H1 (cell line): ENCODE measurements at regions not wholly inside any gene's neighbourhood (a gene's known extent, or its start where the extent isn't known, plus 50 kb on each side); places are given as distances from the start of the nearest gene placed in this dataset.

Source experiments
- CTCF ChIA-PET: fragments of 300-600 bp; sonication (Branson Sonifier 250); formaldehyde crosslinking; loops from one replicate; lab custom pipeline; 2021; ENCODE audit not compliant: partially characterized antibody; lab: Charles Lee
- POLR2A ChIA-PET: fragments of 300-600 bp; sonication (Branson Sonifier 250); formaldehyde crosslinking; loops from one replicate; lab custom pipeline; 2021; ENCODE audit warnings: inconsistent platforms; ENCODE audit not compliant: partially characterized antibody; lab: Charles Lee
- DNase-seq, 2 experiments: peaks; one replicate each; pipeline versions ENCODE4 v3.0.0 to v3.0.0-alpha.2; 2010 to 2022; ENCODE audit warnings: low spot score in 2 of 2, low read depth in 1 of 2, mixed read lengths in 1 of 2
- FAIRE-seq: peaks from 2 replicates; lab custom pipeline; 2011; peaks lifted over from hg19 to GRCh38; lab: Jason Lieb, UNC
- H2AFZ ChIP-seq: 2 replicates; pipeline ENCODE4 v1.8.1; 2012; ENCODE audit warnings: low read length, inconsistent platforms
- H2AK5ac ChIP-seq: 2 replicates; pipeline ENCODE4 v1.6.1; 2013; ENCODE audit warnings: low read depth, low read length
- H2BK120ac ChIP-seq: replicated peaks from 2 replicates; pipeline ENCODE3; 2013; ENCODE audit warnings: low read depth, low read length, inconsistent platforms
- H2BK12ac ChIP-seq: 2 replicates; pipeline ENCODE4 v1.6.1; 2013; ENCODE audit warnings: low read depth, low read length
- H2BK15ac ChIP-seq: 2 replicates; pipeline ENCODE4 v1.6.1; 2013; ENCODE audit warnings: low read length
- H2BK20ac ChIP-seq: 2 replicates; pipeline ENCODE4 v1.6.1; 2013; ENCODE audit warnings: low read length
- H2BK5ac ChIP-seq: 2 replicates; pipeline ENCODE4 v1.6.1; 2013; ENCODE audit warnings: low read depth, low read length
- H3K14ac ChIP-seq: 2 replicates; pipeline ENCODE4 v1.6.1; 2013; ENCODE audit warnings: inconsistent platforms; ENCODE audit not compliant: insufficient read length
- H3K18ac ChIP-seq: 2 replicates; pipeline ENCODE4 v1.6.1; 2013; ENCODE audit warnings: low read length; ENCODE audit errors: extremely low read depth
- H3K23ac ChIP-seq: 2 replicates; pipeline ENCODE4 v1.6.1; 2013; ENCODE audit warnings: inconsistent platforms; ENCODE audit not compliant: insufficient read length
- H3K23me2 ChIP-seq: 2 replicates; pipeline ENCODE4 v1.6.1; 2013; ENCODE audit warnings: low read depth, low read length
- H3K27ac ChIP-seq: 2 replicates; pipeline ENCODE4 v1.6.1; 2011; ENCODE audit warnings: low read depth, low read length, inconsistent platforms
- H3K27me3 ChIP-seq, 4 experiments: replicated peaks in 1 of 4; 1 replicate in 1 of 4; 2 replicates in 3 of 4; pipeline versions ENCODE4 v1.6.1 to v1.8.1; 2011 to 2013; ENCODE audit warnings: low read length in 3 of 4, mild to moderate bottlenecking in 3 of 4, inconsistent platforms in 2 of 4, mixed read lengths in 2 of 4, moderate library complexity in 1 of 4; ENCODE audit not compliant: control insufficient read depth in 3 of 4, insufficient read depth in 3 of 4; ENCODE audit errors: extremely low read depth in 1 of 4
- H3K36me3 ChIP-seq, 4 experiments: 2 replicates each; pipeline versions ENCODE4 v1.6.1 to v1.8.1; 2011 to 2013; ENCODE audit warnings: mild to moderate bottlenecking in 4 of 4, low read length in 3 of 4, moderate library complexity in 2 of 4, control low read depth in 1 of 4, inconsistent platforms in 1 of 4; ENCODE audit not compliant: insufficient read depth in 4 of 4, control insufficient read depth in 2 of 4
- H3K4ac ChIP-seq: replicated peaks from 2 replicates; pipeline ENCODE3; 2013; ENCODE audit warnings: low read length, low read depth, mixed read lengths, inconsistent platforms; ENCODE audit not compliant: insufficient read length
- H3K4me1 ChIP-seq, 4 experiments: replicated peaks in 1 of 4; 1 replicate in 1 of 4; 2 replicates in 3 of 4; pipeline versions ENCODE4 v1.6.1 to v1.8.1; 2011 to 2013; ENCODE audit warnings: low read length in 3 of 4, inconsistent platforms in 2 of 4, mixed read lengths in 1 of 4; ENCODE audit not compliant: insufficient read depth in 4 of 4, control insufficient read depth in 3 of 4
- H3K4me2 ChIP-seq, 2 experiments: 2 replicates each; pipeline versions ENCODE4 v1.6.1 to v1.8.1; 2011 to 2013; ENCODE audit warnings: low read depth in 2 of 2, low read length in 2 of 2, control low read depth in 1 of 2, inconsistent platforms in 1 of 2, mild to moderate bottlenecking in 1 of 2; ENCODE audit not compliant: insufficient read depth in 1 of 2
- H3K4me3 ChIP-seq, 4 experiments: fragments of 200-600, 300-600 bp in 1 of 4; sonication (generic), shearing (Covaris generic), sonication (Bioruptor Twin) in 1 of 4; 2 replicates each; pipeline versions ENCODE4 v1.5.1 to v1.8.1; 2011 to 2016; ENCODE audit warnings: low read length in 4 of 4, low read depth in 3 of 4, control low read depth in 2 of 4, inconsistent platforms in 2 of 4, mild to moderate bottlenecking in 2 of 4, mixed read lengths in 1 of 4, moderate library complexity in 1 of 4; ENCODE audit not compliant: insufficient read depth in 2 of 4; ENCODE audit errors: extremely low read depth in 1 of 4
- H3K56ac ChIP-seq: replicated peaks from 2 replicates; pipeline ENCODE3; 2013; ENCODE audit warnings: low read depth, mild to moderate bottlenecking, mixed read lengths, low read length, inconsistent platforms; ENCODE audit not compliant: insufficient read length
- H3K79me1 ChIP-seq: 2 replicates; pipeline ENCODE4 v1.6.1; 2013; ENCODE audit warnings: low read depth, low read length, control low read depth
- H3K79me2 ChIP-seq, 2 experiments: 2 replicates each; pipeline versions ENCODE4 v1.6.1 to v1.8.1; 2012 to 2013; ENCODE audit warnings: low read length in 2 of 2, mild to moderate bottlenecking in 2 of 2, inconsistent platforms in 1 of 2; ENCODE audit not compliant: insufficient read depth in 2 of 2, control insufficient read depth in 1 of 2
- H3K9ac ChIP-seq, 4 experiments: replicated peaks in 1 of 4; 1 replicate in 1 of 4; 2 replicates in 3 of 4; pipeline versions ENCODE4 v1.6.1 to v1.8.1; 2011 to 2013; ENCODE audit warnings: low read depth in 3 of 4, low read length in 3 of 4, control low read depth in 2 of 4, mild to moderate bottlenecking in 2 of 4, moderate library complexity in 2 of 4, inconsistent platforms in 1 of 4; ENCODE audit errors: extremely low read depth in 1 of 4
- H3K9me3 ChIP-seq, 2 experiments: 2 replicates each; pipeline versions ENCODE4 v1.6.1 to v1.8.1; 2012 to 2013; ENCODE audit warnings: mild to moderate bottlenecking in 2 of 2, moderate library complexity in 2 of 2, control low read depth in 1 of 2, inconsistent platforms in 1 of 2, low read depth in 1 of 2, low read length in 1 of 2, mixed read lengths in 1 of 2; ENCODE audit not compliant: insufficient read depth in 2 of 2
- H4K20me1 ChIP-seq, 2 experiments: replicated peaks in 1 of 2; 2 replicates each; pipeline versions ENCODE3 to v1.8.1; 2011 to 2013; ENCODE audit warnings: inconsistent platforms in 2 of 2, low read length in 2 of 2, mild to moderate bottlenecking in 1 of 2; ENCODE audit not compliant: insufficient read depth in 2 of 2, control insufficient read depth in 1 of 2
- H4K5ac ChIP-seq: 2 replicates; pipeline ENCODE4 v1.6.1; 2013; ENCODE audit warnings: low read length, low read depth, mixed read lengths, inconsistent platforms; ENCODE audit not compliant: insufficient read length
- H4K8ac ChIP-seq: 2 replicates; pipeline ENCODE4 v1.8.0; 2013; ENCODE audit warnings: mild to moderate bottlenecking, moderate library complexity, low read length, inconsistent platforms; ENCODE audit not compliant: insufficient read depth; ENCODE audit errors: extremely low read depth
- H4K91ac ChIP-seq: replicated peaks from 2 replicates; pipeline ENCODE3; 2013; ENCODE audit warnings: low read length, mixed read lengths, inconsistent platforms; ENCODE audit not compliant: insufficient read length
- ASH2L ChIP-seq: fragments of 200-600, 300-600 bp; sonication (generic); IDR thresholded peaks from one replicate; pipeline ENCODE4 v1.7.1; 2017; ENCODE audit warnings: low read length
- BCL11A ChIP-seq, 2 experiments: IDR thresholded peaks; one replicate each; pipeline ENCODE4 v1.6.1; 2011; ENCODE audit warnings: low read depth in 2 of 2, low read length in 2 of 2, mild to moderate bottlenecking in 2 of 2
- CHD2 ChIP-seq: IDR thresholded peaks from 2 replicates; pipeline ENCODE4 v1.6.1; 2012; ENCODE audit warnings: low read length, improper control_type of control experiment
- EP300 ChIP-seq, 2 experiments: IDR thresholded peaks; 1 replicate in 1 of 2; 2 replicates in 1 of 2; pipeline ENCODE4 v1.6.1; 2011 to 2012; ENCODE audit warnings: low read depth in 2 of 2, low read length in 2 of 2, mild to moderate bottlenecking in 2 of 2, borderline replicate concordance in 1 of 2, inconsistent platforms in 1 of 2, moderate library complexity in 1 of 2
- GTF2F1 ChIP-seq: IDR thresholded peaks from 2 replicates; pipeline ENCODE4 v1.6.1; 2012; ENCODE audit warnings: low read depth, low read length, improper control_type of control experiment, borderline replicate concordance
- HDAC6 ChIP-seq: IDR thresholded peaks from one replicate; pipeline ENCODE4 v1.7.1; 2012; ENCODE audit warnings: low read depth, mild to moderate bottlenecking, inconsistent platforms, low read length, moderate library complexity
- NANOG ChIP-seq: IDR thresholded peaks from 2 replicates; pipeline ENCODE4 v1.6.1; 2011; ENCODE audit warnings: low read length, low read depth, mild to moderate bottlenecking, inconsistent platforms; ENCODE audit not compliant: insufficient read depth, poor library complexity, severe bottlenecking
- NRF1 ChIP-seq: IDR thresholded peaks from 2 replicates; pipeline ENCODE4 v1.6.1; 2011; ENCODE audit warnings: mild to moderate bottlenecking, low read depth, low read length, improper control_type of control experiment
- RNF2 ChIP-seq: fragments of 200-900, 300-1000 bp; sonication (generic); IDR thresholded peaks from 2 replicates; pipeline ENCODE4 v1.7.1; 2016; ENCODE audit warnings: borderline replicate concordance, low read depth, mild to moderate bottlenecking, antibody characterized with exemption, low read length; ENCODE audit not compliant: poor library complexity, severe bottlenecking; ENCODE audit errors: missing control alignments
- SRF ChIP-seq: IDR thresholded peaks from 2 replicates; pipeline ENCODE4 v1.6.1; 2011; ENCODE audit warnings: mild to moderate bottlenecking, low read depth, low read length, moderate library complexity
- USF2 ChIP-seq: IDR thresholded peaks from 2 replicates; pipeline ENCODE4 v1.6.1; 2011; ENCODE audit warnings: low read length, improper control_type of control experiment
- WGBS, 2 experiments: shearing (Covaris generic) in 1 of 2; methylation state at CpG; one replicate each; pipeline versions ENCODE4 v1.1.6 to v1.1.7; 2013 to 2015; ENCODE audit warnings: low lambda C conversion rate in 2 of 2, mixed read lengths in 2 of 2, inconsistent platforms in 1 of 2, low coverage in 1 of 2, missing lambda C conversion rate in 1 of 2; ENCODE audit not compliant: insufficient replicate concordance in 2 of 2, insufficient coverage in 1 of 2, insufficient read length in 1 of 2; ENCODE audit errors: extremely low coverage in 1 of 2, missing lambda C conversion rate in 1 of 2; 5-methylcytosine and 5-hydroxymethylcytosine counted together
- TF ChIP-seq, protein P1 (sequence below): IDR thresholded peaks from 2 replicates; pipeline ENCODE4 v1.6.1; 2011; ENCODE audit warnings: low read depth, mild to moderate bottlenecking, low read length; ENCODE audit not compliant: insufficient read depth

DNA sequence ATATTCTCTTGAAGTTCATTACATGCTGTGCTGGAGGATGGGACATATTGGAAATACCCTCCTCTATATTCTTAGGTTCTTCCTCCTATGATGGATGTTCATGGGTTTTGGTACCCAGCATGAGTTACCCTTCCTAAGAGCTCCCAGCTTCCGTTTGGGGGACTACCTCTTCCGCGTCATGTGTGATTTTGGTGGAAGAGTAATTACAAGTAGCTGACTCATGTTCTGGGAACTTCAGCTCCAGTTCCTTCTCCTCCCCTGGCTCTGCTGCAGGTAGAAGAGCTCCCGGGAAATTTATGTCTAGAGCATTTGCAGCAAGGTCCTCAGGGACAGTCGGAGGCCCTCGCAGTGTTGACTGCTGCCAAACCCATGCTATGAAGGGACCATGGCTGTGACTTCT lies 208.8 kb upstream of the IL12A start:
- H2BK12ac ChIP-seq = no peak overlapping the region
- peaks cover 4 to 7% (median 5%) of the 10 kb centered on the region in 4 experiments; a peak in 6 of 7 replicates for H3K4me1 ChIP-seq
- no peaks in the 10 kb centered on the region for H3K36me3 ChIP-seq
- no peak overlapping the region for H3K4ac ChIP-seq
- no peak overlapping the region for H3K9ac ChIP-seq
- no peak for DNase-seq
- H4K8ac ChIP-seq = no peak overlapping the region
- no peak overlapping the region for H2BK15ac ChIP-seq
- no peak overlapping the region for H3K27ac ChIP-seq
- no peak overlapping the region for H2BK120ac ChIP-seq
- H2BK20ac ChIP-seq = no peak overlapping the region
- no peaks in the 10 kb centered on the region for H3K9me3 ChIP-seq
- no peaks in the 10 kb centered on the region; the same call in 1 of the 2 replicates for H3K79me1 ChIP-seq
- 96% methylated on average over 6 of the region's 6 CpGs; no CpG with 5 or more reads in 1 of the 2 experiments for WGBS, 2 experiments
- H2BK5ac ChIP-seq = no peak overlapping the region
- no peak overlapping the region for H4K91ac ChIP-seq
- CTCF ChIA-PET = interaction anchor here (0.9 to 6.6 kb wide), 4 partner anchors 10 to 25 kb away, joined by 3 to 96 read pairs (median 18); no protein-coding TSS in a partner anchor
- FAIRE-seq = no peak
- no peak overlapping the region for H2AK5ac ChIP-seq
- POLR2A ChIA-PET = interaction anchor here (1.0 kb wide), 1 partner anchor 10 kb away, joined by 3 read pairs; no protein-coding TSS in a partner anchor
- H4K20me1 ChIP-seq = peaks cover 0 to 3% of the 10 kb centered on the region in 2 experiments
- H3K14ac ChIP-seq = no peak overlapping the region
- H3K4me2 ChIP-seq = no peak overlapping the region
- H2AFZ ChIP-seq = no peak overlapping the region
- no peaks in the 10 kb centered on the region; the same call in 1 of the 2 replicates for H3K23me2 ChIP-seq
- no peak overlapping the region for H3K23ac ChIP-seq
- H3K56ac ChIP-seq = no peak overlapping the region
- H4K5ac ChIP-seq = no peak overlapping the region
- H3K27me3 ChIP-seq = no peaks in the 10 kb centered on the region
- H3K79me2 ChIP-seq = no peaks in the 10 kb centered on the region
- H3K4me3 ChIP-seq = no peak overlapping the region
- no peak overlapping the region for H3K18ac ChIP-seq
- TF ChIP-seq BCL11A (IDR thresholded peaks at IDR 0.05; ENCODE audit: low read depth in 2 of 2, low read length in 2 of 2) = no peak
- TF ChIP-seq CHD2 = no peak
- no peak for TF ChIP-seq SRF
- no peak for TF ChIP-seq HDAC6
- TF ChIP-seq GTF2F1 = no peak
- no peak for TF ChIP-seq ASH2L
- no peak for TF ChIP-seq RNF2
- TF ChIP-seq USF2 = no peak
- no peak for TF ChIP-seq EP300 (IDR thresholded peaks at IDR 0.05; ENCODE audit: borderline replicate concordance in 1 of 2, low read depth in 2 of 2, low read length in 2 of 2)
- TF ChIP-seq, protein P1, sequence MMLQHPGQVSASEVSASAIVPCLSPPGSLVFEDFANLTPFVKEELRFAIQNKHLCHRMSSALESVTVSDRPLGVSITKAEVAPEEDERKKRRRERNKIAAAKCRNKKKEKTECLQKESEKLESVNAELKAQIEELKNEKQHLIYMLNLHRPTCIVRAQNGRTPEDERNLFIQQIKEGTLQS = no peak
- no peak for TF ChIP-seq NANOG
- no peak for TF ChIP-seq NRF1
